ENCODE measurements at regions not wholly inside any gene's neighbourhood (a gene's known extent, or its start where the extent isn't known, plus 50 kb on each side); places are given as distances from the start of the nearest gene placed in this dataset.

DNA sequence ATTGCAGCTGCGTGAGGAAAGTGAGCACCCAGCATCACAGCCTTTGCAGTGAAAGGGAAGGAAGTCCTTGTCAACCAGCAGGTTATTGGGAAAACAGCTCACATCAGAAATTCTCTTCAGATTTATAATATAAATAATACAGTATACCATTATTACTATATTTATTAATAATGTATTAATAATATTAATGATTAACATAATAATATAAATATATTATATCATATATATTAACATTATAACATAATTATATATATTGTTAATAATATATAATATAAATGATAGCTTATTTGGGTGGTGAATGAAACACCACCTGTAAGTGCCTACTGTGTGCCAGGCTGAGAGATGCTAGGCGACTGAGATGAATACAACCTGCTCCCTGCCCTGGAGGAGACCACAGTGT, 423.0 kb downstream of the TCERG1L start:
- no peak for DNase-seq

DNA sequence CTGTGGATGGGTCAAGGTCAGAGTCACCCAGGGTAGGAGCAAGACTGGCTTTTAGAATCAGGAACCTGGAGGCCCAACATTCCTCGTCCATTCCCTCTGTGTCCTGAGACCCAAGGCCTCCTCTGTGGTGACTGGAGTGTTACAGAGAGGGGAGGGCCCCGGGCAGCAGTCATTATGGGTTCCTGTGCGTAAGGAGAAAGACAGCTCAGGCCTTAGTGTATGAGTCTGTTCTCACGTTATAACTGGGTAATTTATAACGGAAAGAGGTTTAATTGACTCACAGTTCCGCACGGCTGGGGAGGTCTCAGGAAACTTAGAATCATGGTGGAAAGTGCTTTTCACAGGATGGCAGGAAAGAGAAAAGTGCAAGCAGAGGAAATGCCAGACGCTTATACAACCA, 422.3 kb downstream of the TCERG1L start:
- DNase-seq, result no peak

DNA sequence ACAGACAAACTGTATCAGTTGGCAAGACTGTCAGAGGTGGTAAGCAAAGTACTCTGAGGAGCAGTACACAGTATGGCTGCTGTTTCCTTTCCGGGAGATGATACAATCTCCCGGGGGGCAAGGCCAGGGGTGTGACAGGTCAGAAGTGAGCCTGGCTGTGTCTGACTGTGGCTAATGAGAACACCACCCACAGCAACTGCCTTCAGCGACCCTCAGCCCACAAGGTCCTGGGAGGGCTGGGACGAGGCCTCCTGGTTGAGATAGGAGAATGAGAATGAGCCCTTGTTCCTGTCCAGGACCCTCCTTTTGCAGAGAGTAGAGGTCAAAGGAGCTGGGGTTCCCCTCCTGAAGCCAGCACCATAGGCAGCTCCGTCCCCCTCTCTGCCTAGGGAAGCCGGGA, 421.7 kb downstream of the TCERG1L start:
- DNase-seq, result no peak

DNA sequence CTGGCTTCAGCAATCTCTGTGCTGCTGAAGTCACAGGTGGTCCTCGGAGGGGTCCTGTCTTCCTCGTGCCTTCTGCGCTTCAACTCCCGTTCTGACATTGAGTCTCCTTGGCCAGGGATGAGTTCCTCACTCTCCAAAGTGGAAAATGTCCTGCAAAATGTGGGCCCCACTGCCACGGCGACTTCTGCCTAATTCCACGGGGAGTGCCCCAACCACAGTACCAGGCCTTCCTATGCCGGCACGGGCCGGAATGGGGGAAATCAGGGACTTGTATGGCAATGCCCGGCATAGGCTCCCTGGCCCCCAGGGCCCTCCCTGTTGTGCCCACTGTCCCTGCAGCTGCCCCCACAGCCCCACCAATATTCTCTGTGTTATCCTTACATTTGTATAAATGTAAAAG, 420.5 kb downstream of the TCERG1L start:
- DNase-seq, result no peak

DNA sequence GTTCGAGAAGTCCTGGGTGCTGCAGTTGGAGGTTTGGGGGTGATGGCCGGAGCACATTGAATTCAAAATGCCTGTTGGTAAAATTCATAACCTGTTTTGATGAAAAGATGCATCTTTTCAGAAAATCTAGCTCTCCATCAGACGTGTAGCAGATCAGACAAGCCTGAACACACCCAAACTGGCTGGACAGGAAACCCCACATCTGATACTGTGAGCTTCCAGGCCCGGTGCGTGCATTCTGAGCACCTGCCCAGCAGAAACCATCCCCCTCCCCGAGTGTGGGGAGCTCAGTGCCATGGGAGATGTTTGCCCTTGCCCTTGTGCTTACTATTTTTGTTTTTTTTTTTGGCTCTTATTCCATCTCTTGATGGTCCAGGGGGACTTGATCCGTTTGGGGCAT, 417.1 kb downstream of the TCERG1L start:
- no peak for DNase-seq

DNA sequence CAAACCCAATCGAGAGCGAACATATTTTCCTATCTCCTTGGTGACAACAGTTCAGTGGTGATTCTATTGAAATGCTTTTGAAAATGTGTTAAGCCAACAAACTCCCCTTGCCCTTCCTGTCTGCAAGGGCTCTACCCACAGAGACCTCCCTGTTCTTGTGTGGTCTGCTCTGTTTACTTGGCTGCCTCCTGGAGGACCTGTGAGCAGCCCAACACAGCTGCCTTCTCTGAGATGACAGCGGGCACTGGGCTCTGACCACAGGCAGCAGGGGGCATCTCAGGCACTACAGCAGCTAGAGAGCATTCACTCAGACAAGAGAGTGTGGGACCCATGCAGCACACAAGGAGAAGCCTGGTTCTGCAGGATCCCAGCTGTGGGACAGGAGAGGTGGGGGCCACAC, 416.4 kb downstream of the TCERG1L start:
- no peak for DNase-seq

DNA sequence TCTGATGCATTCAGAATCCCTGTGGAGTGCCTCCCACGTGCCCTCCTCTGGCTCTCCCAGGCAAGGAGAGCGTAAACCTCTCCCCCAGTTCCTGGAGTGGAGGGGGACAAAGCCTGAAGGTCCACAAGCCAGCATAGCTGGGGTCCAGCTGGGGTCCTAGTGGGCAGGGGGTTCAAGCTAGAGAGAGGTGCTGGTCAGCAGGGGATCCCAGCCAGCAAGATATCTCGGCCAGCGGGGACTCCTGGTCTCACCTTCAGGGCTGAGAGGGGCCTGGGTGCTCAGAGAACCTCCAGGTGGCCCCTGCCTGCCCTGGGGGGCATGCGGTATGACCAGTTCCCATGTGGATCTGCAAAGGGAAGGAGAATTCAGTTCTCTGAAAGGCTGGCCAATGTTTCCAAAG, 413.7 kb downstream of the TCERG1L start:
- DNase-seq, result no peak

DNA sequence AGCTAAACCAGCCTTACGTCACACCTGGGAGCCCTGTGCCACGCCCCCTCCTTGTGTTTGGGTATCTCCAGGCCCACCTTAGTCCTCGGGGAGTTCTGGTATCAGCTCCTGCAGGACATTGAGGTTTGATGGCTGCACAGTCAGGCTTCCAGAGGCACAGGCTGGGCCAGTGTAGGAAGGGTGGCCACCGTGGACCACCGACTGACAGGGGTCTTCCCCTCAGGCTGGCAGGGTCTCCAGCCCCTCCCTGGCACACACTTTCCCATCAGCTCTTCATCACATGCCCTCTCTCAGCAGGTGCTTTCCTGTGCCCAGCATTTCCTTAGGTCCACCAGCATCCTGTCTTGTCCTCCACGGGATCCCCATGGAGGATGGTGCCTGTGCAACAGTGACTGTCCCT, 413.1 kb downstream of the TCERG1L start:
- DNase-seq, result no peak

DNA sequence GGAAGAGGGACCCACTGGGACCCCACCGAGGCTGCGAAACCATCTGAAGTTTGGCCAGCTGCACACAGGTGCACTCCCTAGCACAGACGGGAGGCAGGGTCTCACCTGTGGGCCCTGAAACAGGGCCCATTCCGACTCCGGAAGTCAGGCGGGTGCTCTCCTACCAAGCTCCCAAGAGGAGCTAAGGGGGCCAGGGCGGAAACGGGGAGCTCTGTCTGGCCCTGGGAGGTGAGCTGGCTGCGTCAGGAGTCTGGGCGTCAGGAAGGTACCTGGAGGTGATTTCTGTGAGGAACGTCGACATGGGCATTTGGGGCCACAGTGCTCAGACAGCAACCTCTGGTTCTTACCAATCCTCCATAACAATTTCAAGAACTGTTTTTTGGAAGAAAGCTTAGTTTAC, 411.7 kb downstream of the TCERG1L start:
- DNase-seq, result no peak

DNA sequence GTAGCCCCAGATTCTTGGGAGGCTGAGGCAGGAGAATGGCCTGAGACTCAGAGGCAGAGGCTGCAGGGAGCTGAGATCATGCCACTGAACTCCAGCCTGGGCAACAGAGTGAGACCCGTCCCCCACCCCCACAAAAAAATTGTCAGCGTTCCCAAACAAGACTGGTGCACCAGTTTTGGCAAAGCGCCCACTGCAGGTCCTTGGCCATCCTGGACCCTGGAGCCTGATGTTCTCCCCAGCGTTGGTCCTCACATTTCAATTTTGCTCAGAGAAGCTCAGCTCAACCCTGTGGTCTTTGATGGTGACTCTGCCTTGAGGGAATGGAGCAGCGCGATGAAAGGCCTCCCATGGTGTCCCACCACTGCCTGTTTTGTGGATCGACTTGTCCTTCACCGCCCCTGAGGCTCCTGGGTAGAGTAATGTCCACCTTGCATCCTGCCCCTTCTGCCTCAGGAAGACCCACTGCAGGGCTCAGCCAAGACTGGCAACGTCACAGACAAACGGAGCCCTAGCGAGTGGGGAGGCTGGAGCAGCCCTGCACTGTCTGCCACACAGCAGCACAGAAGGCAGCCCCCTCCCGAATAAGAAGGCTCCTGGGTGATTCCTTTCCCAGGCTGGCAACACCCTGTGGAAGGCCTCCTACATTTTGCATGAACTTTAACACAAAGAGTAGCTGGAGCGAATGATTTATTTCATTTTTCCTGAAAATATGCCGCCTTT, 410.9 kb downstream of the TCERG1L start:
- no peak for DNase-seq

DNA sequence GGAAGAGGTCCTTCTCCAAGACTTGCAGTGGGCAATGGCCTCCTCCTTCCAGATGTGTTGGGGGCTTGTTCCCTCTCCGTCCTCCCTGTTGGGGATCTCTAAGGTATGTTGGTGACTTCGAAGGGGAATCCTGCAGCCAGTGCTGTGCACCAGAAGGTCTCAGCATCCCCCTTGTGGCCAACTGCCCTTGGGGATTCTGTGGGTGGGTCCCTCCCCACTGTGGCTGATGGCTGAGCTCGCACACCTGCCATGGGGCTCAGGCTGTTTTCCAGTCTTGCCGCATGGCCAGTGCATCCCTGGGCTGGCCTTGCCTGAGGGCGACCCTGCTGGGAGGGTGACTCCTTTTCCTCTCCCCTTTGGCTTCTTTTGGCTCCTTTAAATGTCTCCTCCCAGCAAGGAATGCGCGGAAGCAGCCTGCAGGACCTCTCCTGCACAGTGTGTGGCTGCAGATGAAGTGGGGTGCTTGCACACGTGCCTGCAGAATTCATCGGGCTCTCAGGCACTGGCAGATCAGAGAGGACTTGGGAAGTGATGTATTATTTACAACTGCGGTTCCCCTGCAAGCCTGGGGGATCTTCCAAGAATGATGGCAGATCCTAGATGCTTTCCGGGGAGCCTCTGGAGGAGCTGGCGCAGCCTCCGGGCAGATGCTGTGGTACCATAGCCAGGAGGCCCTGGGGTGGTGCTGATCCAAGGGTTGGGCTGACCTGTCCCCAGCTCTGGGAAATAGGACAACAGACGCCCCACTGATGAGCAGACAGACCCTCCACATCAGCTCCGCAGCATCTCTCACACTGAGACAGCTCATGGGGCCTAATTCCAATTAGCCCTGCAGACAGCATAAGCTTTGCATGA, 410.0 kb downstream of the TCERG1L start:
- DNase-seq, result no peak

DNA sequence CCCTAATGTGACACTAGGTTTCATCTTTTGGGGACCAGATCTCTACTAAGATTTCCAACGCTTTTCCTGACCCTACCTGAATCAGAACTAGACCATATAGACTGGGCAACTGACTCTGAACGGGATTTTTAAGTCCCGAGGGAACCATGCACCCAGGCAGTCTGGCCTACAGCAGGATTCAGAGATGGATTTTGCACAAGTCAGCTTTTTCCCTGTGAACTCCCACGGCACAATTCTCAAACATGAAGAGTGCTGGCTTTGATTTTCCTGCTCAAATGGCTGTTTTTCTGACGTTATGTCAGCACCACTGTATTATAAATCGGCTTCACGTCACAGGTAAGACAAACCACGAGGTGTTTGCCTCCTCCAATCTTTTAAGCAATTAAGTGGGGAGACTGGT, 409.1 kb downstream of the TCERG1L start:
- DNase-seq, result no peak

DNA sequence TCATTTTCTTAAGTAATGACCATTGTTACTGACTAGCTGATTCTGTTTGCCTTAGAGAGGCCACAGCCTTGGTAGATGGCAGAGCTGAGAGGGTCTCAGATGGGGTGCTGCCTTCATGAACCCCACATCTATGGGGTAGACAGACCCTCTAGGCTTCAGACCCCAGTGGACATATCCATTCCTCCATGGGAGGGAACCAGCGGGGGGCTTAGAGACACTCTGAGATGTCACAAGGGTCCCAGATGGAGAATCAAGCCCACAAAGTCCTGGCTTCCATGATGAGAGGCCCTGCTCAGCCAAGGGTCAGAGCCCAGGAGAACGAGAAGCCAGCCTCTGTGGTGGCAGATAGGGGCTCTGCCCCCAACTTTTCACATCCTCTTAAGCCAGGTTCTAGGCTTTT, 408.6 kb downstream of the TCERG1L start:
- DNase-seq, result no peak

DNA sequence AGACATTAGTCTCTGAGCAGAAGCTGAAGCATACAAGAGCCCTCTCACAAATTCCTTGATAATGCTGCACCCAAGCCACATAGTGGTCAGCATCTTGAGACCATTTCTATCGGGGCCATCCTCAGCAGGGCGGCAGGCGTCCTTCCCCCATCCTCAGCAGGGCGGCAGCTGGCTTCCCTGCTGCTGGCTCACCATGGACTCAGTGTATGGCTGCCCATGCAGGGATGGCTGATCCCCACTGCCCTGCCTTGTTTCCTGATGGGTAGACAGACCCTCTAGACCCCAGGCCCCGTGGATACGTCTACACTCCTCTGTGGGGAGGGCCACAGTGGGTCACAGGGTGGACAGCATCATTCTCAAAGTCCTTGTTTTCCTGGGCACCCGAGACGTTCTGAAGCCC, 406.8 kb downstream of the TCERG1L start:
- DNase-seq, result no peak

DNA sequence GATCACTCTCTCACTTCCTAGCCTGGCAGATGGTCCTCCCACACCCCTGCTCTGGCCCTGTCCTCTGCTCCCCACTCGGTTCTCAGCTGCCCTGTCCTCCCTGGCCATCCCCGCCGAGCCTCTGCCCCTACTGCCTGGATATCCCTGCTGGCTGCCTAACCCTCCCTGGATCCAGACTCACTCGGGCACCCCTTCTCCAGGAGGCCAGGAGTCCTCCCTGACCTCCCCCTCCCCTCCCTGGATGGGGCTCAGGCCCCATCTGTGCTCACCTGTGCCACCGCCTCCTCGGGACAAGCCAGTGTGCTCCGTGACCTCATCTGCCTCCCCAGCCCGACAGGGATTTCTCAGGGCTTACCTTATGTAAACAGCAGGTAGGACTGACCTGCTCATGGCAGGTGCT, 406.1 kb downstream of the TCERG1L start:
- no peak for DNase-seq

DNA sequence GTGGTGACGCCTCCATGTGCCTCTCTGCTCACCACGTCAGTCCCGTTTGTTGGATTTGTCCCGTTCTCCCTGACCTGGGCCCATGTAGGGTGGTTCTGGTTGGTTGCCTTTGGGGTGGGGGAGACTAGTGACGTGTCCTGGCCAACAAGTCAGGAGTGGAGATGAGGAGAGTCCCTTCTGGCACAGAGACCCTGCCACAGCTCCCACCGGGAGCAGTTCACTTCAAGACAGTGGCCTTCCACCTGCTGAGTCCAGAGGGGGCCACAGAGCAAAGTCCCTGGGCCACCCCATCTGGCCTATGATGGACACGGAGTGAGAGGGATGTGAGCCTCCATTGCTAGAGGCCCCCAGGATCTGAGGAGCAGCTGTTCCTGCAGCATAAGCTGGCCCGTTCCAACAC, 405.6 kb downstream of the TCERG1L start:
- DNase-seq, result no peak

DNA sequence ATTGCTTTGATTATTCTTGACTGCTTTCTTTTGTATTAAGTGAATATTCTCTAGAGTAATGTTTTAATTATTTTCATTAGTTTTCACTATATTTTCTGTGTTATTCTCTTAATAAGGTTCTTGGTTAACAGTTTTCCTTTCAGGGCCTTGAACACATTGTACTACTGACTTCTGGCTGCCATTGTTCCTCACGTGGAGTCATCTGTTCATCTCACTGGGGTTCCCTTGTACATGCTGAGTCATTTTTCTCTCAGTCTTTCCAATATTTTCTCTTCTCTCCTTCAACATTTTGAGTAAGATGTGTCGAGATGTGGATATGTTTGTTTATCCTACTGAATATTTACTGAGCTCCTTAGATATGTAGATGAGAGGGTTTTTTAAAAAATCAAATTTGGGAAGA, 400.7 kb downstream of the TCERG1L start:
- no peak for DNase-seq

DNA sequence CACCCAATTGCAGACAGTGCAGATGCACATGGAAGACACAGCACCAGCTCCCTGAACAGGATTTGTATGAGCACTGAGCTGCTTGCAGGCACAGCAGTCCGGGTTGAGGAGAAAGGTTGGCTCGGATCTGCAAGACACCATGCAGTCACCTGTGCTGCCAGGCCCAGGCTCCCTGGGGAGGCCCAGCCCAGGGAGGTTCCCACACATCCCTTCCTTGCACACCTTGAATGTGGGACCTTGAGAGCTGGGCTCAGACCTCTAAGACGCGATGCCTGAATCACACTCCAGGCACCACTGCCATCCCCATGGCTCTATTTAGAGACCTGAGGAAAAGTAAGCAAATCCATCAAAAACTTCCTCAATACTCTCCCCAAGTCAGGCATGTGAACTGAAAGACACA, 397.7 kb downstream of the TCERG1L start:
- DNase-seq, result no peak

DNA sequence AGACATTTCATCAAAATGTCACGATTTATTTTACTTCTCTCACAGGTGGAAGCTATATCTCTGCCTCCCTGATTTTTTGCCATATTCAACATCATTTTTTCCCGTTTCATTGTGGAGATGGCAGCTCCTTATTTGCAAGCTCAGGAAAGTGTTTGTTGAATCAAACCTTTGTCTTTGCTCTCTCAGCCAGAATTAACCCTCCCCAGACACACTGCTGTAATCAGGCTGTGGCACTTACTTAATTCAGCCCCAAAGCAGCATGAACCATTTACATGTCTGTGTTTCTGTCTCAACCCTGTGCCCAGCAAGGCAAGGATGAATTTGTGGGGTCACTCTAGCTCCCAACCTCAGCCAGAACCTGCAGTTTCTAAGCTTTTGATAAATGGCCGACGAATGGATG, 397.2 kb downstream of the TCERG1L start:
- DNase-seq, result no peak

DNA sequence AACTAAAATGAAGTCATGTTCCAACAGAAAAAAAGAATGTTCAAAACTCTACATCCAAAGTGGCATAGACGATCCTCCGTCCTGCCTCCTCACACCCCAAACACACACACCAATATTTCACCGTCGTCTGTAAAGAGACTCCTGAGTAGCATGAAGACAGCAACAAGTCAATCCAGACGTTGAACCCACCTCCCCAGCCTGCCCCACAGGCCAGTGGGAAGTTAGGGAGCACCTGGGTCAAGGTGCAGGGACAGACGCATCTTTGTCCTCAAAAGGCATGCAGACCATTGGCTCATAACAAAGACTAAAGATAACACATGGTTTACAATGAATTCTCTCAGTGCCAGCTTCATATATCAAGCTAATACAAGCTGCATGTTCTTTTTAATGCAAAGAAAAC, 396.5 kb downstream of the TCERG1L start:
- DNase-seq, result no peak

DNA sequence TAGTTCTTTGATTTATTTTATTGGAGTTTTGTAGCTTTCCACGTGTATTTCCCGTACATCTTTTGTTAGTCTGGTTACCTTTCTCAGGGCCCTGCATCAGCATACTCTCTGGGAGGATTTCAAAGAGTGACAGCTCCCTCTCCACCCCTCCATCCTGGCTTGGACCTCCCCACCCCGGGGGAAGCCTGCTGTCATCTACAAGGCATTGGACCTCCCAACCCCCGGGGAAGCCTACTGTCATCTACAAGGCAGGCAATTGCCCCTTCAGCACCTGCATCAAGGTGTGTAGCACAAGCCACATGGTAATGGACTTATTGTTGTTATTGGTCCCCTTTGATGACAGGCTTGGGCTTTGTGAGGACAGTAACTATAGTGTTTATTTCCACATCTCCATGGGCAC, 390.1 kb downstream of the TCERG1L start:
- DNase-seq, result no peak

DNA sequence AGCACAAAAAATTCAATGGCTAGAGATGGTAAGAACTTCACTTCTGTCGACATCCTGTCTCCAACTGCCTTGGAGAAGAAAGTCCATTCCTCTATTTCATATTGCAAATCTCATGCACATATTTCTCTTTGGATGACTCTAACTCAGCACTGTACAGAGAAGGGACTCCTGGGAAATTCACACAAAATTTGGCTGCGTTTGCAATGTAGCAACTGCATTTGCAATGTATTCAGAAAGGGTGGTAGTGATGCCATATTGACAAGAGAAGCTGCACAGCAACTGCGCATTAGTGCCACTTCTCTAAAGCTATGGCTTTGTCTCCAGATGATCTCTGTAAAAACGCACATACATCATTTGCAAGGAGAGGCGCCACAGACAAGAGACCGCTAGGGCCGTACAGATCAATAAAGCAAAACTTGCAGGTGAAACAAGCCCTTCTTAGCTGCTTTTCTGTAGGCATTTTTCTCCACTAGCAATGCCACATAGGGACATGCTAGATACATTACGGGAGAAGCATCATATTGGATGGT, 389.5 kb downstream of the TCERG1L start:
- DNase-seq, result no peak

DNA sequence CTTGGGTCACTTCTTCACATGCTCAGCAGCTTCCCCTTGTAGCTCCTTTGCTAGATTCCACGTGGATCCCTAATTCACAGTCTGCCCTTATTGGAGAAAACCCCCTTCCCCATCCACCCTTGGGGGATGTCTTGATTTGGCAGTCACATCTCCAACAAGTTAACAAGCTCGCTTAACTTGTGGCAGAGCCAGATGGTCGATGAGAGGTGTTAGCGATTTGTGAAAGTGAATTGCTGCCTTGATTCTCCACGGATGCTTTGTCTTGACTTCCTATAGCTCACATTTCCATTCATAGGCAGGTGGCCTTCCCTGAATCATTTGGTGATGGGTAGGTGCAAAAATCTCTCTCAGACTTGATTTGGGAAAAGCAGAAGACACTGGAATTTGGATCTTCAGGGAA, 387.9 kb downstream of the TCERG1L start:
- DNase-seq, result no peak

DNA sequence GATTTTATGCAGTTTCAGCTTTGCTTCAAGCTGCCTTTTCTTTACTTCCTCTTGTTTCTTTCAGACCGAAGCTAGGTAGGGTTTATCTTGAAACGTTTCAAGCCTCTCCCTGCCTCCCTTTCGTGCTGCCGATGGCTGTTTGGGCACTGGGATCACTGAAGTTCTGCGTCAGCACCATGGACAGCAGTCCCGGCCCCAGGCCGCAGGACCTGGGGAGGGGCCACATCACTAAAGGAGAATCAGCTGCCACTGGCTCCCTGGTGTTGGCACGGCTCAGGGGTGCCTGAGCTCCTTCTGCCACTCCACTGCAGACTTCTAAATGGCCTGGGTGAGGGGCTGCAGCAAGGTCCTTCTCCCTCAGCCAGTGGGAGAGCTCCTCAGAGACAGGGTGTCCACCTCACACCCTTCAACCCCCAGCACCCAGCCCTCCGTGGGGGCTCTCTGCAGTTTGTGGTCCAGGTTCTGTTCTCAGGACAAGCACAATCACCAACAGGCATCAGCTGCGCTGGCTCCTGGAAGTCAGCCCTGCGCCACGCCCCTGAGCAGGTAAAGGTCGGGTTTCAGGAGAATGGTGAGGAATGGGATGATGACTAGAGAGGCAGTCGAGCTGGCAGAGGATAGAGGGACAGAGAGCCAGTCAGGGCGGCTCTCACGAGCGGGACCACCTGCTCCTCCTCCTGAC, 387.2 kb downstream of the TCERG1L start:
- DNase-seq, result no peak
